Nephron progenitor cell (in vitro differentiated cells): ENCODE measurements at regions not wholly inside any gene's neighbourhood (a gene's known extent, or its start where the extent isn't known, plus 50 kb on each side); places are given as distances from the start of the nearest gene placed in this dataset.

ENCODE experiments used
- DNase-seq: peaks from one replicate; pipeline ENCODE4 v3.0.0; 2021
- H3K27ac Mint-ChIP-seq: 2 replicates; pipeline ENCODE4 v1.8.0; 2021; ENCODE audit warnings: mild to moderate bottlenecking, moderate library complexity, mixed read lengths
- H3K27me3 Mint-ChIP-seq: 2 replicates; pipeline ENCODE4 v1.8.0; 2021; ENCODE audit warnings: mild to moderate bottlenecking, low read depth, mixed read lengths; ENCODE audit not compliant: poor library complexity
- H3K36me3 Mint-ChIP-seq: 2 replicates; pipeline ENCODE4 v1.8.0; 2021; ENCODE audit warnings: low read depth, mixed read lengths
- H3K4me1 Mint-ChIP-seq: 2 replicates; pipeline ENCODE4 v1.8.0; 2021; ENCODE audit warnings: mixed read lengths
- H3K4me3 Mint-ChIP-seq: 2 replicates; pipeline ENCODE4 v1.8.0; 2021; ENCODE audit warnings: mild to moderate bottlenecking, moderate library complexity, mixed read lengths
- H3K9me3 Mint-ChIP-seq: 2 replicates; pipeline ENCODE4 v1.8.0; 2021; ENCODE audit warnings: mild to moderate bottlenecking, moderate library complexity, mixed read lengths
- CTCF ChIP-seq: fragments of 200-600 bp; sonication (generic); IDR thresholded peaks from 2 replicates; pipeline ENCODE4 v1.5.0; 2021; ENCODE audit warnings: antibody characterized with exemption

- DNase-seq: peak; percentile 7
- no peaks in the 10 kb centered on the region for H3K36me3 Mint-ChIP-seq
- peaks cover 6% of the 10 kb centered on the region for H3K4me1 Mint-ChIP-seq
- TF ChIP-seq CTCF: no peak
- H3K4me3 Mint-ChIP-seq: no peak overlapping the region
- peak overlapping the region; percentile 52 for H3K27ac Mint-ChIP-seq
- H3K9me3 Mint-ChIP-seq: peaks cover 4% of the 10 kb centered on the region
- peaks cover 4% of the 10 kb centered on the region for H3K27me3 Mint-ChIP-seq
Observed at GRCh38 chr6:153941768-153942167, 97.3 kb upstream of the OPRM1 start.

- Mint-ChIP-seq H3K4me3 (no peak overlapping the region), H3K4me1 (peaks cover 6% of the 10 kb centered on the region), H3K27me3 (peaks cover 8% of the 10 kb centered on the region), H3K9me3 (peaks cover 9% of the 10 kb centered on the region), H3K27ac (no peak overlapping the region), H3K36me3 (no peaks in the 10 kb centered on the region)
- no peak for TF ChIP-seq CTCF
- DNase-seq: no peak
Observed at GRCh38 chr6:153938876-153939275, 100.2 kb upstream of the OPRM1 start.

GRCh38 chr6:153931431-153931830 is 107.6 kb upstream of the OPRM1 start:
- Mint-ChIP-seq H3K36me3 (no peaks in the 10 kb centered on the region), H3K9me3 (peaks cover 2% of the 10 kb centered on the region), H3K4me3 (no peak overlapping the region), H3K27ac (no peak overlapping the region), H3K27me3 (peaks cover 4% of the 10 kb centered on the region), H3K4me1 (no peaks in the 10 kb centered on the region)
- TF ChIP-seq CTCF: no peak
- no peak for DNase-seq

GRCh38 chr6:153927867-153928266 is 111.2 kb upstream of the OPRM1 start:
- TF ChIP-seq CTCF: no peak
- H3K4me1 Mint-ChIP-seq: peaks cover 5% of the 10 kb centered on the region
- H3K4me3 Mint-ChIP-seq: no peak overlapping the region
- H3K27me3 Mint-ChIP-seq: peaks cover 2% of the 10 kb centered on the region
- no peaks in the 10 kb centered on the region for H3K36me3 Mint-ChIP-seq
- DNase-seq: no peak
- H3K9me3 Mint-ChIP-seq: no peaks in the 10 kb centered on the region
- no peak overlapping the region for H3K27ac Mint-ChIP-seq

GRCh38 chr6:153898360-153899059 is 140.5 kb upstream of the OPRM1 start:
- H3K36me3 Mint-ChIP-seq: no peaks in the 10 kb centered on the region
- H3K4me3 Mint-ChIP-seq: no peak overlapping the region
- H3K27me3 Mint-ChIP-seq: peaks cover 6% of the 10 kb centered on the region
- no peak for DNase-seq
- H3K9me3 Mint-ChIP-seq: peaks cover 4% of the 10 kb centered on the region
- no peak for TF ChIP-seq CTCF
- H3K4me1 Mint-ChIP-seq: no peaks in the 10 kb centered on the region
- no peak overlapping the region for H3K27ac Mint-ChIP-seq

- DNase-seq: no peak
- H3K4me3 Mint-ChIP-seq: no peak overlapping the region
- no peak overlapping the region for H3K27ac Mint-ChIP-seq
- H3K36me3 Mint-ChIP-seq: no peaks in the 10 kb centered on the region
- peaks cover 34% of the 10 kb centered on the region for H3K9me3 Mint-ChIP-seq
- no peaks in the 10 kb centered on the region for H3K27me3 Mint-ChIP-seq
- no peaks in the 10 kb centered on the region for H3K4me1 Mint-ChIP-seq
- no peak for TF ChIP-seq CTCF
Observed at GRCh38 chr6:153882411-153882810, 156.6 kb upstream of the OPRM1 start.
